Panc1 (cell line): ENCODE measurements at regions not wholly inside any gene's neighbourhood (a gene's known extent, or its start where the extent isn't known, plus 50 kb on each side); places are given as distances from the start of the nearest gene placed in this dataset.
A peak's percentile ranks its signal among the peaks of the same experiment; 100 is the strongest.

Experiments
- ATAC-seq: fragments of 200-7000 bp; cut with Tn5 transposase; 2 replicates; pipeline ENCODE4 v1.9.1; 2020; ENCODE audit warnings: mild to moderate bottlenecking, moderate library complexity
- BruUV-seq: library from RNA; stranded (reverse); fragments of 400-500 nt; replicated peaks from 2 replicates; lab custom pipeline; 2021; lab: Mats Ljungman, UMichigan
- CTCF ChIA-PET: fragments of 300-600 bp; sonication (Branson Sonifier 250); formaldehyde crosslinking; loops from one replicate; lab custom pipeline; 2022; ENCODE audit warnings: antibody characterized with exemption; lab: Charles Lee
- POLR2A ChIA-PET: fragments of 300-600 bp; sonication (Branson Sonifier 250); formaldehyde crosslinking; loops from one replicate; lab custom pipeline; 2022; ENCODE audit warnings: antibody characterized with exemption; lab: Charles Lee
- DNase-seq: peaks from one replicate; pipeline ENCODE4 v3.0.0-alpha.2; 2010; ENCODE audit warnings: low read depth, low spot score
- H3K27ac ChIP-seq: 2 replicates; pipeline ENCODE4 v1.5.1; 2011; ENCODE audit warnings: mild to moderate bottlenecking, low read length, inconsistent platforms
- H3K27me3 ChIP-seq: fragments of 200-500 bp; sonication (Bioruptor generic); 2 replicates; pipeline ENCODE4 v1.6.0; 2014; ENCODE audit warnings: low read length, inconsistent platforms; ENCODE audit not compliant: control insufficient read depth, insufficient read depth
- H3K36me3 ChIP-seq: fragments of 200-500 bp; sonication (Bioruptor generic); 2 replicates; pipeline ENCODE4 v1.5.1; 2014; ENCODE audit warnings: inconsistent platforms, mild to moderate bottlenecking, low read length, moderate library complexity; ENCODE audit not compliant: control insufficient read depth, insufficient read depth
- H3K4me1 ChIP-seq: 2 replicates; pipeline ENCODE4 v1.5.1; 2011; ENCODE audit warnings: inconsistent platforms, mild to moderate bottlenecking, low read length, moderate library complexity; ENCODE audit not compliant: control insufficient read depth, insufficient read depth
- H3K4me3 ChIP-seq, 2 experiments: 2 replicates each; pipeline ENCODE4 v1.5.1; 2011 to 2012; ENCODE audit warnings: low read depth in 2 of 2, low read length in 2 of 2, mild to moderate bottlenecking in 2 of 2, inconsistent platforms in 1 of 2, moderate library complexity in 1 of 2
- H3K9me3 ChIP-seq: fragments of 200-500 bp; sonication (Bioruptor generic); 2 replicates; pipeline ENCODE4 v1.5.1; 2014; ENCODE audit warnings: low read depth, mild to moderate bottlenecking, inconsistent platforms, low read length, moderate library complexity; ENCODE audit not compliant: control insufficient read depth, insufficient read depth
- CTCF ChIP-seq: fragments of 450-650 bp; IDR thresholded peaks from 2 replicates; pipeline ENCODE4 v1.5.1; 2017; ENCODE audit warnings: mild to moderate bottlenecking
- POLR2AphosphoS5 ChIP-seq: IDR thresholded peaks from 2 replicates; pipeline ENCODE4 v1.6.1; 2012; ENCODE audit warnings: mild to moderate bottlenecking, low read depth, low read length, moderate library complexity
- SIN3A ChIP-seq: IDR thresholded peaks from 2 replicates; pipeline ENCODE4 v1.6.1; 2012; ENCODE audit warnings: low read depth, mild to moderate bottlenecking, low read length, moderate library complexity, borderline replicate concordance; ENCODE audit not compliant: insufficient read depth
- TCF7L2 ChIP-seq: IDR thresholded peaks from 2 replicates; pipeline ENCODE4 v1.6.1; 2011; ENCODE audit warnings: mild to moderate bottlenecking, low read depth, low read length, inconsistent platforms
- in situ Hi-C: cut with HindIII; loops from 2 replicates; pipeline ENCODE4 v1.10.0; 2016; ENCODE audit warnings: low sequenced_read_pairs, low pct_unique_long_range_greater_than_20kb
- intact Hi-C: fragments of 100-400 bp; cut with micrococcal nuclease; formaldehyde crosslinking; loops from one replicate; pipeline ENCODE4 v1.10.0; 2022; ENCODE audit not compliant: unreplicated experiment
- TF ChIP-seq, protein P1 (sequence below), 2 experiments: IDR thresholded peaks; 2 replicates each; pipeline ENCODE4 v1.6.1; 2011 to 2012; ENCODE audit warnings: low read depth in 2 of 2, control low read depth in 1 of 2, low read length in 1 of 2, mild to moderate bottlenecking in 1 of 2, moderate library complexity in 1 of 2; ENCODE audit not compliant: insufficient read depth in 1 of 2

- in situ Hi-C loops: no loop called here
- H3K9me3 ChIP-seq: no peaks in the 10 kb centered on the region
- no peak overlapping the region for H3K4me3 ChIP-seq
- CTCF ChIA-PET: no interaction called here
- no peak overlapping the region for H3K27ac ChIP-seq
- intact Hi-C loops: loop anchor here (10.0 kb wide), 1 partner anchor 106 kb away; no protein-coding TSS in a partner anchor
- no peaks in the 10 kb centered on the region for H3K36me3 ChIP-seq
- BruUV-seq: no TSS peak
- DNase-seq (no peak), ATAC-seq (no peak)
- TF ChIP-seq, protein P1, sequence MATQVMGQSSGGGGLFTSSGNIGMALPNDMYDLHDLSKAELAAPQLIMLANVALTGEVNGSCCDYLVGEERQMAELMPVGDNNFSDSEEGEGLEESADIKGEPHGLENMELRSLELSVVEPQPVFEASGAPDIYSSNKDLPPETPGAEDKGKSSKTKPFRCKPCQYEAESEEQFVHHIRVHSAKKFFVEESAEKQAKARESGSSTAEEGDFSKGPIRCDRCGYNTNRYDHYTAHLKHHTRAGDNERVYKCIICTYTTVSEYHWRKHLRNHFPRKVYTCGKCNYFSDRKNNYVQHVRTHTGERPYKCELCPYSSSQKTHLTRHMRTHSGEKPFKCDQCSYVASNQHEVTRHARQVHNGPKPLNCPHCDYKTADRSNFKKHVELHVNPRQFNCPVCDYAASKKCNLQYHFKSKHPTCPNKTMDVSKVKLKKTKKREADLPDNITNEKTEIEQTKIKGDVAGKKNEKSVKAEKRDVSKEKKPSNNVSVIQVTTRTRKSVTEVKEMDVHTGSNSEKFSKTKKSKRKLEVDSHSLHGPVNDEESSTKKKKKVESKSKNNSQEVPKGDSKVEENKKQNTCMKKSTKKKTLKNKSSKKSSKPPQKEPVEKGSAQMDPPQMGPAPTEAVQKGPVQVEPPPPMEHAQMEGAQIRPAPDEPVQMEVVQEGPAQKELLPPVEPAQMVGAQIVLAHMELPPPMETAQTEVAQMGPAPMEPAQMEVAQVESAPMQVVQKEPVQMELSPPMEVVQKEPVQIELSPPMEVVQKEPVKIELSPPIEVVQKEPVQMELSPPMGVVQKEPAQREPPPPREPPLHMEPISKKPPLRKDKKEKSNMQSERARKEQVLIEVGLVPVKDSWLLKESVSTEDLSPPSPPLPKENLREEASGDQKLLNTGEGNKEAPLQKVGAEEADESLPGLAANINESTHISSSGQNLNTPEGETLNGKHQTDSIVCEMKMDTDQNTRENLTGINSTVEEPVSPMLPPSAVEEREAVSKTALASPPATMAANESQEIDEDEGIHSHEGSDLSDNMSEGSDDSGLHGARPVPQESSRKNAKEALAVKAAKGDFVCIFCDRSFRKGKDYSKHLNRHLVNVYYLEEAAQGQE (IDR thresholded peaks at IDR 0.05; ENCODE audit: insufficient read depth in 1 of 2, low read depth in 2 of 2, low read length in 1 of 2): no peak
- no peak for TF ChIP-seq SIN3A
- no peak for TF ChIP-seq TCF7L2
- no peak for TF ChIP-seq CTCF
- no peak for TF ChIP-seq POLR2AphosphoS5
- H3K4me1 ChIP-seq: no peaks in the 10 kb centered on the region
- POLR2A ChIA-PET: interaction anchor here (0.6 kb wide), 1 partner anchor 737 kb away, joined by 9 read pairs; no protein-coding TSS in a partner anchor
- H3K27me3 ChIP-seq: no peaks in the 10 kb centered on the region
These were observed 112.3 kb upstream of the FRY start for GRCh38 chr13:31919241-31919640.

DNA sequence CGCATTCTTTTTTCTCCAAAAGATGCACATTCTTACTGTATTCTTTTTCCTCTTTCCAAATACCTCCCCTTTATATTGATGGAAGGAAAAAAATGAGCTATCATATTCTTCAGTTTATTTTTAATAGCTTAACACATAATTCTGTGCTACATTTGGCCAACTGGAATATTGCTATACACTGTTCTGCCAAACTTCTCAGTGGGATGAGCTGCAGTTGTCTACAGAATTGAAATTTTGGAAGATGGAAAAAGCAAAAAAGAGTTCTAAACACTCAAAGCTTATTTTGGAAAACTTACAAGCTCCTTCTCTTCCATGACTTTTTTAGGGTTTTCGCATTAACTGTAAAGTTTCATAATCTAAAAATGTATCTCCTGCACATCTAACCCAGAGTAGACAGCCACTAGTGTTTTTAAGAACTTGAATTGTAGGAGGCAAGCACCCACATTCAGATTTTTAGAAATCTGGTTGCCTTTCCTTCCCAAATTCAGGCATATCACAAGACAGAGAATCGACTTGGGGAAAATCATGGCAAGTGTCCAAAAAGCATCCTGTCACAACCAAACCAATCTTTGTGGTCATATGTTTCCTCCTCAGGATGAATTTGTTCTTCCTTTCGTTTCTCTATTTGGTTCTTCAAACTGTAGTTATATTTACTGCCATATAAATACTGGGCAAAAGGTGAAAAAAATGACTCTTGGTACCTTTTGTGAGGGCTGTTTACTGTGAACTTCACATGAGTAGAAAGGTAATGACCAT lies 111.4 kb upstream of the FRY start:
- TF ChIP-seq POLR2AphosphoS5: no peak
- TF ChIP-seq, protein P1 (IDR thresholded peaks at IDR 0.05; ENCODE audit: insufficient read depth in 1 of 2, low read depth in 2 of 2, low read length in 1 of 2): no peak
- intact Hi-C loops: loop anchor here (10.0 kb wide), 1 partner anchor 105 kb away; no protein-coding TSS in a partner anchor
- H3K27me3 ChIP-seq: no peaks in the 10 kb centered on the region
- in situ Hi-C loops: no loop called here
- no peaks in the 10 kb centered on the region for H3K4me1 ChIP-seq
- no peak overlapping the region for H3K4me3 ChIP-seq
- no peaks in the 10 kb centered on the region for H3K9me3 ChIP-seq
- no peak for ATAC-seq
- H3K36me3 ChIP-seq: no peaks in the 10 kb centered on the region
- H3K27ac ChIP-seq: 0 out of 2 replicates have a peak overlapping the region, but pooled peaks have one; percentile 12
- BruUV-seq: no TSS peak
- POLR2A ChIA-PET: interaction anchor here (0.6 kb wide), 1 partner anchor 736 kb away, joined by 9 read pairs; no protein-coding TSS in a partner anchor
- CTCF ChIA-PET: no interaction called here
- DNase-seq: no peak
